ENCODE measurements at regions not wholly inside any gene's neighbourhood (a gene's known extent, or its start where the extent isn't known, plus 50 kb on each side); places are given as distances from the start of the nearest gene placed in this dataset.

DNA sequence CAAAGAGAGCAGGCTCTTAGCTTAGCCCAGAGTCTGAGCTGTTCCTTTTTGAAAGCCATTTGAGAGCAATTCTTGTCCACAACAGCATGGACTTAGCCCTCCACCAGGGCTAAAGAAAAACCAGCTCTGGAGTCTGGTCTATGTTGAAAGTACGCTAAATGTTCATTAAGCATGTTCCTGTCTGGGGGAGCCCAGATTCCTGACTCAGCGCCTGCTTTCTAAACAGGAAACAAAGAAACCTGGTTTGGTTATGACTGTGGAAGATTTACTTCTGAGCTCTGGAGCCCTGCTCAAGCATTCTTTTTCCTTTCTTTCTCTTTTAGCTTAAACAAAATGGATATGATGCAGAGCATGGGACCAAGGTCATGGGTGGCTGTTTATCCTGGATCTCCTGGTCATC, 279.8 kb downstream of the RBM43 start:
- DNase-seq (ENCODE audit: low read depth in 3 of 3): no peak

DNA sequence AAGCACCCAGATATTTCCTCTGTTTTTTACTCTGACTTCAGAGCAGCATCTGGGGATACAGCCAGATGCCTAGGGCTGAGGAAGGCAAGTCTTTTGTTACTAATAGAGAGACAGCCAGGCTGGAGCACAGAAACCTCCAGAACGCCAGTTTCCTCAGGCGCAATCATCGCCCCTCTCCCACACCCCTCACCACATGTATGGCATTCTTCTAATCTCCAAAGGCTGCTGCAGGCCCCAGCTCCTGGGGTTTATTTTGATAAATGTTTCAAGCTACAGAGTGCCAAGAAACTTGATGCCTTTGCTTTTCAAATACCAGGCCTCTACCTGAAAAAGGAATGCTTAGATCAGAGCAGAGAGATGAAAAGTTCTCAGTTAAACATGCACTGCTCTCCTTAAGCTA, 283.6 kb downstream of the RBM43 start:
- DNase-seq (ENCODE audit: low read depth in 3 of 3): no peak

DNA sequence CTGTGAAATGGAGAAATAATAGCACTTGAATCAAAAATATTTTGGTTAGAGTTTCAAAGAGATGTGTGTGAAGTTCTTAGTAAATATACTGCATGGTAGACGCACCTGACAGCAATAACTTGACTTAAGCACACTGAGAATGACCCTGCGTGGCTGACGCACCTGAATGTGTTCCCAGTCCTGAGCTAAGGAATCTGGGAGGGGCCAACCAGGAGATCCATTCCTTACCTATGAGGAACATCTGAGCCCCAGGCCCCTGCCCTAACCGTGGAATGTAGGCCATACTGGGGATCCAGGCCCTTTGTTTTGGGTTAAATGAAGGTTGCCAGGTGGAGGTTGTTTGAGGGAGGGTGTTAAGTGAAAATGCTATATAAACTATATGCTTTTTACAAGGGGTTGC, 284.4 kb downstream of the RBM43 start:
- no peak for DNase-seq (ENCODE audit: low read depth in 3 of 3)

DNA sequence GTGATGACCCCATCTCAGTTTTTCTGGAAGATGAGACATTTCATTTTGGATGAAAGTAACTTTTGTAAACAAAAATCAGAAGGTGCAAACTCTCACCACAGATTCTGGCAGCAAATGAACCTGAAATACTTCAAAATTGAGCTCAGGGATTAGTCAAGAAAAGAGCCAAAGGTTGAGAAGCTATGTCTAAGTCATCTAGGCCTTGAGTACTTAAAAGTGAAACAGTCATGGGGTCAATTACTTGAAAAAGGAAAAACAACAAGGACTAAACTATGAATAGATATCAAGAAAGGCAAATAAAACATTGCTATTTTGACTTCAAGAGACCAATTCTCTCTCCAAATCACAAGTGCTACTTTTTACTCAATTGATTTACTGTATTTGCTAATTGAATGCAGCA, 285.1 kb downstream of the RBM43 start:
- DNase-seq (ENCODE audit: low read depth in 3 of 3): no peak

DNA sequence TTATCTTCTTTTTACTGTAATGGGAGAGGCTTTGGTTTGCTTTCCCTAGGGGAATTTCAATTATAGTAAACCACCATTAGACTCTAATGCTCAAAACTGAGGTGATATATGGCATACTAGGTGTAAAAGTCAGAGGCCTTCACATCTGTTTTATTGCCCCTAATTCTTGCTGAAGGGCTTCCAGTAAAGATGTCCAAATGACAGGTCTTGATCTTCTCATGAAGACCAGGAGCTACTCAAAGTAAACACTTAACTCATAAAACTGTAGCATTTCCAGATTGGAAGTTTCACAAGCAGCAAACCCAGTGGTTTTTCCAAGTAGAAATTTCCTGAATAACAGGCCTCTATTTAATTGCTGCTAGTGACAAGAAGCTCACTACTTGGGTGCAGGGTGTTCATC, 286.8 kb downstream of the RBM43 start:
- no peak for DNase-seq (ENCODE audit: low read depth in 3 of 3)

DNA sequence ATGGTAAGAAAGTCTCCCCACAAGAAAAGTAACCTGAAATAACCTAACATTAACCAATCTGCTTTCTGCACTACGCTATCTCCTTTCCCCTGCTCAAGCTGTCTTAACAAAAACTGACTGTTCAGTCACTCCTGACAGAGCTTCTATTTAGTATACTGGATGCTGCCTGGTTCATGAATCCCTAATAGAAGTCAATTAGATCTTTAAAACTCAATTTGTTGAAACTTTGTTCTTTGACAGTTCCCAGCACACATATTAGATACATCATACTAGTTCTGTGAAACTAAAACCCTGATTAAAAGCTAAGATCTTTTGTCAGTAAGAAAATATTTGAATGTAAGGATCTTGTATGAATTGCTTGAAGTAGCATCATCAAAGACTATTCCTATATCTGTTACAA, 287.4 kb downstream of the RBM43 start:
- no peak for DNase-seq (ENCODE audit: low read depth in 3 of 3)

DNA sequence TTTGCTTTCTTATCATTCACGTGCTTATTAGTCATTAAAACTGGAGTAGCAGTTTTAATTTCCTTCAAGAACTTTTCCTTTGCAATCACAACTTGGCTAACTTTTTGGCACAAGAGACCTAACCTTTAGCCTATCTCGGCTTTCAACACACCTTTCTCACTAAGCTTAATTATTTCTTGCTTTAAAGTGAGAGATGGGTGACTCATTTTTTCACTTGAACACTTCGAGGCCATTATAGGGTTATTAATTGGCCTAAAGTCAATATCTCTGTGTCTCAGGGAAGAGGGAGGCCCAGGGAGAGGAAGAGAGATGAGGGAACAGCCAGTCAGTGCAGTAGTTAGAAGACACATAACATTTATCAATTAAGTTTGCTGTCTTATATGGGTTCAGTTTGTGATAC, 289.8 kb downstream of the RBM43 start:
- no peak for DNase-seq (ENCODE audit: low read depth in 3 of 3)

DNA sequence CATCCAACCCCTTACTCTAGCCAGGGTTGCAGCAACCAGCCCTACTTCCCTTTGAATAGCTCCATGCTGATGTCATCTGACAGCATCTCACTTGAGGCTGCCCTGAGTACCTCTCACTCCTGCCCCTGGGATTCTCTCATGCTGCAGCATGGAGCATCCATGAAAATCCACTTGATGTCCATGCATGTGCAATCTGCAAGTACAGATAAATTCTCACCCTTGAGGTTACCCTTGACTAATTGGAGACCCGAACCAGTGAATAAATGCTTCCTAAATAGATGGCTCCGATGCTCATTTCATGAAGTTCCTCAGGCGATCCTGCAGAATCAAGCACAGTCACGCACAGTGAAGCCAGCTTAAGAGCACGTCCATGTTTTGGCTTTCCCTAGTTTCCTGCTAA, 298.3 kb downstream of the RBM43 start:
- DNase-seq (ENCODE audit: low read depth in 3 of 3): no peak

DNA sequence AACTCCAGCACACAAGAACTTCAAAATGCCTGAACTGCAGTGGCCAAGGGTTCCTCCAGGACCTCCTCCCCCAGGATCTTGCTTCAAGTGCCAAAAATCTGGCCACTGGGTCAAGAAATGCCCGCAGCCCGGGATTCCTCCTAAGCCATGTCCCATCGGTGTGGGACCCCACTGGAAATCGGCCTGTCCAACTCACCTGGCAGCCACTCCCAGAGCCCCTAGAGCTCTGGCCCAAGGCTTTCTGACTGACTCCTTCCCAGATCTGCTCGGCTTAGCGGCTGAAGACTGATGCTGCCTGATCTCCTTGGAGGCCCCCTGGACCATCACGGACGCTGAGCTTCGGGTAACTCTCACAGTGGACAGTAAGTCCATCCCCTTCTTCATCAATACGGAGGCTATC, 306.4 kb downstream of the RBM43 start:
- DNase-seq (ENCODE audit: low read depth in 3 of 3): no peak

DNA sequence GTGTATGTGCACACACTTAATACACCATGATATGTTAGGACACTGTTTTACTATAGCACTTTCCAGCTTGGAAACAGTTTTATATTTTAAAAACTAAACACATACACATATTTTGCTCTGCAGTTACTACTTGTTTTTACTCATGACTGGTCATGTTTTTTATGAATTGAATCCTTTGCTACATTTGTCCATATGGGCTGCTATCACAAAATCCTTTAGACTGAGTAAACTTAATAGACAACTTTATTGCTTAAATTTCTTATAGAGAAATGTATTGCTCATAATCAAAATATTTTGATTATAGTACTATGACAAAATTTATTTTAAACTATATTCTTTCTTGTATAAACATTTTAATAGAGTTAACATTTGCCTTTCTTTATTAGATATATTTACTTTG, 314.8 kb downstream of the RBM43 start:
- no peak for DNase-seq (ENCODE audit: low read depth in 3 of 3)

DNA sequence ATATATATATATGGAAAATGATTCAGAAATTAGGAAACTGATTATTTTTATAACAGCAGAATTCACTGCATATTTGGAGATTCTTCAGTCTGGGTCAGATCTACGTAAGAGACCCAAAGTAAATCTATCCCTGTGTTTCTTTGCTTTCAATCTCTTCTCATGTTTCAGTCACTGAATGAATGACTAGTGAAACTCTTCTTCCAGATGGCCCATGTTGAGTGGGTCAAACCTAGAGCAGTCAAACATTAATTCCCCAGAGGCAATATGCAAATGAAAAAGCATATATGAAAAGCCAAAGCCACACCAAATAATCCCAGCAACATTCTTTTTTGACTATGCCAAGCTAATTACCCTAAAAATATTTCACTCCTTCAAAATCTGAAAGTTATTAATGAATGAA, 317.3 kb downstream of the RBM43 start:
- DNase-seq (ENCODE audit: low read depth in 3 of 3): no peak

DNA sequence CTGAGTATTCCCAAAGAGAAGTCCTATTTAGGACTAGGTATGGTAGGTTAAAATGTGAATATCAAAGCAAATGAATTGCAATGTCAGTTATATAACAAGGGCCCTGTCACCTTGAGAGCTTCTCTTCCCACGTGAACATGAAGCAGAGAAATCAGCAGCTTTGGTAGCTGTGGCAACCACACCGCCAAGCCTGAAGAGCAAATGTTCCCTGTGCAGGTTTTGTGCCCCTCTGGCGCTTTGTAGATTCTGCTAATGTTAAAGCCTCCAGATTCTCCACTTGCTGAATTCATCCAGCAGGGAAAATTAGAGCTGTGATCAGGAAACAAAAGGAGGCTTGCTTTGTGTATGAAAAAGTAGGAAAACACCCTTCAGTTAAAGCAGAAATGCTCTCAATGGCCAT, 322.6 kb downstream of the RBM43 start:
- DNase-seq (ENCODE audit: low read depth in 3 of 3): no peak

DNA sequence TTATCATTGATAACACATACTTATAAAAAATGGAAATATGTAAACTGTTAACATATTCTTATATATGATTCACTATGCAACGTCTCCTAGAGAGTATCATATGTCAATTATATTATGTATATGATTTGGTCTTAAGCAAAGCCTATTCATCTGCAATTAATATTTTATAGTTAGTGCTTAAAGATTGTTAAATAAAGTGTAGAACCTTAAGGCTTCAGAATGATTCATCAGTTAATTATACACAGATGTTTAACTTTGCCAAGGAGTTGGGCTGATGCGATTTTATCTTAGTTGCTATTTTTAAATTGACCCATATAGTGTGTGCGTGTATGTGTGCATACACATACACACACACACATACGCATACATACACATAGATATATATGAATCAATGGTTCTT, 323.1 kb downstream of the RBM43 start:
- DNase-seq (ENCODE audit: low read depth in 3 of 3): no peak

DNA sequence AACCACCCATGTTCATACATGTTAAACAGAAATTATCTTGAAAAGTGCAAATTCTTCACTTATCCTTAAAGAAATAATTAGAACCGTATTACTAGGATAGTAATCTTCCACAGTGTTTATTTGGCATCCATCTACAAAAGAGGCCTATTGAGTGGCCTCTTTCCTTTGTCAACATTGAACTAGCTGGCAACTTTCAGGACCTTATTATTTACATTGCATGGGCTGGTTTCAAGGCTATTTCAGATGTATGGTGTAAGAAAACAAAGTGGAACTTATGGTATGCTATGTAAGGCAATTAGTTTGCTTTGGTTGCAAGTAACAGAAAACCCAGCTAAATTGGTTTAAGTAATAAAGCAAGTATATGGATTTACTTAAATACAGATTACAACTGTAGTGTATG, 324.6 kb downstream of the RBM43 start:
- DNase-seq (ENCODE audit: low read depth in 3 of 3): no peak

DNA sequence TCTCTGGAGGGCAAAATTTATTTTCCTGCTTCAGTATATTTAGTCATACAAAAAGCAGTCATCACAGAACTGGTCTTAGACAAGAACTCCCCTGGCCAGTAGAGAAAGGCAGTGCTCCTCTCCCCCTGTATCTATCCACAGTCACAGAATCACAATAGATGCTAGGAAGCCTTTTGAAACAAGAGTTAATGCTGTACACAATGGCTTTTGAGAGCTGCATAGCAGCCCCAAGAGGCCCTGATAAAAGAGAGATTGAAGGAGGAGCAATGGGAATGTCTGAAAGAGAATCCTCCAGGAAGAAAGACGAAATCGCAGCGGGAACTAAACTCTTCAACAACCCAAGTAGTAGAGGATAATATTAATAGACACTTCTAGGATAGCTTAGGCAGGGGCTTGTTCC, 330.2 kb downstream of the RBM43 start:
- no peak for DNase-seq (ENCODE audit: low read depth in 3 of 3)

DNA sequence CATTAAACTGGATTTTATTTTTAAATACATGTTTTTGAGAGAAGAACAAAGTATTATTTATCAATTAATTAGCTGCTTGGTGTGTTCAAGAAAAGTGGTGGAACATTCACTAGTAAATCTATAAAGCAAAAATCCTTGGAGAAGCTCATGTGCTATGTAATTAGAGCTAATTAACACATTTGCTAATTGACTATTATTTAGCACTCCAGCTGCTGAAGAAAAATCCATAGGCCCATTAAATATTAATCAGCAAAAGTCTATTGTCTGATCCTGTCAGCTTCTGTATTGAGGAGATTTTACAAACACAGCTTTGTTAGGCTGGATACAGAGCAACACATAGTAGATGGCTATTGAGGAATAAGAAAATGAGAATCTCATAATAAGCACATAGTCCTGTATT, 336.1 kb downstream of the RBM43 start:
- no peak for DNase-seq (ENCODE audit: low read depth in 3 of 3)

DNA sequence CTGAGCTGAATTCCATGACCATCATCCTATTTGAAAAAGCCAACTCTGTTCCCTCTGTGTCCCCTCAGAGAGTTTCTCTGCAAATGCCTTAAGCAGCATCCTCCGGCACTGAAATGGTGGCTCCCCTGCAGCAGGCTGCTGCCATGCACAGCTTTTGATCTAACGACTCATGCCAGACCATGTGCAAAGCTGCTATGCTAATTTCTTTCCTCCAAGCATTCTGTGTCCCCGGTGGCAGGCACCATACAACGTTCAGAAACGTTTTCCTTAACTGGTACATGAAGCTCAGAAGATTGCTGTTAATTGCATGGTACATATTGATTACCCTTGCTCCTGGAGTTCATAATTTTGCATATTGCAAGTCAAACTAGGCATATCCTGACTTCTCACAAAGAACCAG, 336.8 kb downstream of the RBM43 start:
- no peak for DNase-seq (ENCODE audit: low read depth in 3 of 3)

DNA sequence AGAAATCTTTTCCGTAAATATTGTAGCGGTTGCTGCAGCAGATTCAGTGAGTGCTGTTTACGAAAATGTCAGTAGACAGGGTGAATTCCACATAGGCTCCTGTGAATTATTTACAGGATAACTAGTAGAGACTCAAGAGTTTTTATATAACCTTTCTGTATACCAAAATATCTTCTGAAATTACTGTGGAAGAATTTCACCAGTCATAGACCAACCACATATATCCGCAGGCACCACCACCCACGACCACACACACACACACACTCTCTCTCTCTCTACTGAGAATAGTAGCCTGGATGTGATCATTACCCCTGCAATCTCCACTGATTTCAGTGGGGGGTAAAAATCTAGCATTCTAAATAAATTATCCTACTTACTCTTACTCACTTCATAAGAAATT, 341.8 kb downstream of the RBM43 start:
- DNase-seq (ENCODE audit: low read depth in 3 of 3): no peak

DNA sequence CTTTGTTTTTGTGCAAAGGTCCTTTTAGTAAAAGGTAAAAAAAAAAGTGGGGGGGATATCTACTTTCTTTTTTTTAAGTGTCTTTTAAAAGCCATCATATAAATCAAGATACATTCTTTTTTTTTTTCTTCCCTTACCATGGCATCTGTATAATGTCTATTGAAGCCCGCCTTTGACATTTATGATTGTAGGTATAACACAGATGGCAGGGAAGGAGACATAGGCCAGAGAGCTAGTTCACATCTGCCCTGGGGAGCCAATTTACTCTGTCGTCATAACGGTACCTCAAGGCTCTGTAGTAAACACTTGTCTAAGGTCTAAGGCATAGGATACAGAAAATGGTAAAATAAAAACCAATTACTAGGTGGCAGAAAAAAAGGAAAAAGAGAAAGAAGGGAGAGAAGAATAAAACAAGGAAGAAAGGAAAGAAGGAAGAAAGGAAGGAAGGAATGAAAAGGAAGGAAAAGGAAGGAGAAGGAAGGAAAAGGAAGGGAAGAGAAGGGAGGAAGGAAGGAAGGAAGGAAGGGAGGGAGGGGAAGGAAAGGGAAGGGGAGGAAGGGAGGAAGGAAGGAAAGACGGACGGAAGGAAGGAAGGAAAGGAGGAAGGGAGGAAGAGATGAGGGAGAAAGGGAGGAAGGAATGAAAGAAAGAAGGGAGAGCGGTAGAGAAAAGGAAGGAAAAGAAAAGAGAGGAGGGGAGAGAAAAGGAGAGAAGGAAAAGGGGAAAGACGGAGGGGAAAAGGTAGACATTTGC, 343.5 kb downstream of the RBM43 start:
- no peak for DNase-seq (ENCODE audit: low read depth in 3 of 3)

DNA sequence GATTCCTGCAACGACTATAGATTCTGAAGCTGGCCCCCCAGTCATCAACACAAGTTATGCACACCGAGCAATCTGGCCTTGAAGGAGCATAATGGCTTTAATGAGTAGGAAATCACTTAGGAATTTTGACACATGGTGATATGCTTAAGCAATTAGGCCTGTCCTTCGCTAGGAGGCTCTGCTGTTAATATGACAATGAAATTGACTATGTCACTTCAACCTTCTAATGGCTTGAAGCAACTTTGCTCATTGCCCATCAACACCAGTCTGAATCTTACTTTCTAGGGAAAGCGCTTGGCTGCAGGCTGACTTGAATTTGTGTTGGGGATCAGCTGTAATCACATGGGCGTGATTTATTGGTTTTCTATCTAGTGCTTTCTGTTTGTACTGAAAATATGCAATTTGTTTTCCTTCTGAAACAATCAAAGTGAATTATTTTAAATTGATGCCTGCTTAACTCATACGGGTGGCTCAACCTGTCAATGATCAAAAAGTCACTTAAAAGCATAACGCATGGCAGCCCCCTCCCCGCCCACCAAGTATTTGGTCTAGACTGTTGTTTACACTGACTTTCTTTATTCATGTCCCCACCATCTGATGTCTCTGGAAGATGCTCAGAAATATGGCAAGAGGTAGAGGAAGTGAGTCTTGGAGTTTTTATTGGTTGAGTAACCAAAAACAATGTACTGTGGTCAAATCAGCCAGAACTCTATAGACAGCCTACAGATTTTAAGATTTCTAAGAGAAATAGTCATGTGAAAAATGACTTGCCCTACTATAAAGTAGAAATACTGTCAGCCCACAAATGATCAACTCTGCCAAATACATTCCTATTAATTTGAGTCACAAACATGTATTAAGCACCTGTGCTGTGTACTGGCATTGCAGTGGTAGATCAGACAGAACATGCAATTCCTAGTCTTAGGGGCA, 344.9 kb downstream of the RBM43 start:
- DNase-seq (ENCODE audit: low read depth in 3 of 3): no peak

DNA sequence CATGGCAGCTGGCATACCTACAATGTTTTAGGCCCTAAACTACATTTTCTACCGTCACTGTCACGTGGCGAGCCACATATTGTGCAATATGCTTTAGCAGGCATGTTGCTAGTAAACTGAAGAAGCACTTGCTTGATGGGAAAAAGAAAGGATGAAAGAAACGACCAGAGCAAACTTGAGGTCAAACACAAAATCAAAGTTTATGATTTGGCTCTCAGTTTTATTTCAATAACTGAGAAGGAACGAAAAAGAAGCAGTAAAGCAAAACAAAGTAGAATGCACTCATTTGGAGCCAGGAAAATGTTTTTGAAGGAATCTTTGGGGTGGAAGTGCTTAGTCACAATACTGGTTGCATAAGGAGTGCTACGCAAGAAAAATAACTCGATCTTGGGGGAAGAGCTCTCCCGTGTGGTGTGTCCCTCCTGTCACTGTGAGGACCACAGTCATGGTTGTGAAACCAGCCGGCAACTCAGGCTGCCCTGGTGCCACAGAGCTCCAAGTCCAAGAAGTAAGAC, 349.8 kb downstream of the RBM43 start:
- DNase-seq (ENCODE audit: low read depth in 3 of 3): no peak

DNA sequence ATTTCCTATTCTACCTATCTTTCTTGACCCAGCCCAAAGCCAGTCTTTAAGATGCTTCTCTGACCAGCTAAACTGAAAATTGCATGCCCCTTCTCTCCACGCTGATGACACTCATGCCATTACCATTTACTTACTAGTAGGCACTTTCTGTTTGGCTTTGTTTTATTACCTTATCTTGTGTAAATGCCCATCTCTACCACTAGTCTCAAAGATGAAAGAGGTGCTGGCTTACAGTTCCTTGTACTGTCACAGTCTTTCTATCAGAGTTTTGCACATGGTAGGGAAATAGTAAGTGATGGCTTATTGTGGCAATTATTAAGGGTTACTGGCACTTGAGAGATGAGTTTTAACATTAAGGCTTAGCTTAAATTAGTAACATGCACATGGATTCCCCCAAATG, 352.1 kb downstream of the RBM43 start:
- DNase-seq (ENCODE audit: low read depth in 3 of 3): no peak

DNA sequence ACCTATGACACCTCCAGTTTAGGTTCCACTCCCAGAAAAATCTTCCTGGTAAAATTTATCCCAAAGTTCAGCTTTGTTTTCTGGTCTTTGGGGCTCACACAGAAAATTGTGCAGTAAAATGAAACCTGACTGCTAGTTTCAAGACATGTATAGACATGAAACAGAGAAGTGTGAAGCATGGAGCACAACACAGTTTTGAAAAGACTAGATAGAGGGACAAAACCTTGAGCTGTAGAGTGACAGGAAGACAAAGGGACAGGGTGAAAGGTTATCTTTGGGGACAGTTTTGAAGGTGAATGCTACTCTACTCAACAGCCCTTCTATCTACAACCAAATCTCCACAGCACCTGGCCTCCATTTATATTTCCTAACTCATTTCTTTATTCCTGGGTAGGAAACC, 352.6 kb downstream of the RBM43 start:
- no peak for DNase-seq (ENCODE audit: low read depth in 3 of 3)
